ENCODE measurements at regions not wholly inside any gene's neighbourhood (a gene's known extent, or its start where the extent isn't known, plus 50 kb on each side); places are given as distances from the start of the nearest gene placed in this dataset.

DNA sequence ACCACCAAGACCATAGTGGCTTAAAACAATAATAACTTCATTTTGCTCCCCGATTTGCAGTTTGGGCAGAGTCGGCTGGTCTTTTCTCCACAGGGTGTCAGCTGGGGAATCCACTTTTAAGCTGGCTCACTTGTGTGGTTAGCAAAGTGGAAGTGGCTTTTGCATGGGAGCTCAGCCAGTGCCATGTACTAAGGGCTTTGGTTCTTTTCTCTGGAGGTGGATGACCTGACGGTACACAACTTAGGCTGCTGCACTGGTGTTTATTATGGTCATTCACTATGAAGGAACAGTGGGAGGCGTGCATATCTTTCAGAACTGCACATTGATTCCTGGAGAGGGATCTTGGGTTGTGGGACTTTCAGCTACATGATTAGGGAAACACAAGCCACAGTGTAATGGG lies 141.0 kb downstream of the OR2B2 start:
- peaks cover 15% of the 10 kb centered on the region for H3K4me1 Mint-ChIP-seq
- H3K9me3 Mint-ChIP-seq = no peaks in the 10 kb centered on the region
- TF ChIP-seq, protein P1, sequence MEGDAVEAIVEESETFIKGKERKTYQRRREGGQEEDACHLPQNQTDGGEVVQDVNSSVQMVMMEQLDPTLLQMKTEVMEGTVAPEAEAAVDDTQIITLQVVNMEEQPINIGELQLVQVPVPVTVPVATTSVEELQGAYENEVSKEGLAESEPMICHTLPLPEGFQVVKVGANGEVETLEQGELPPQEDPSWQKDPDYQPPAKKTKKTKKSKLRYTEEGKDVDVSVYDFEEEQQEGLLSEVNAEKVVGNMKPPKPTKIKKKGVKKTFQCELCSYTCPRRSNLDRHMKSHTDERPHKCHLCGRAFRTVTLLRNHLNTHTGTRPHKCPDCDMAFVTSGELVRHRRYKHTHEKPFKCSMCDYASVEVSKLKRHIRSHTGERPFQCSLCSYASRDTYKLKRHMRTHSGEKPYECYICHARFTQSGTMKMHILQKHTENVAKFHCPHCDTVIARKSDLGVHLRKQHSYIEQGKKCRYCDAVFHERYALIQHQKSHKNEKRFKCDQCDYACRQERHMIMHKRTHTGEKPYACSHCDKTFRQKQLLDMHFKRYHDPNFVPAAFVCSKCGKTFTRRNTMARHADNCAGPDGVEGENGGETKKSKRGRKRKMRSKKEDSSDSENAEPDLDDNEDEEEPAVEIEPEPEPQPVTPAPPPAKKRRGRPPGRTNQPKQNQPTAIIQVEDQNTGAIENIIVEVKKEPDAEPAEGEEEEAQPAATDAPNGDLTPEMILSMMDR (conservative IDR thresholded peaks at IDR 0.05) = no peak
- DNase-seq (ENCODE audit: low read depth, low spot score) = no peak
- H3K27ac Mint-ChIP-seq (ENCODE audit: unreplicated experiment) = no peak overlapping the region
- peaks cover 45% of the 10 kb centered on the region for H3K27me3 Mint-ChIP-seq (ENCODE audit: low read depth)
- peak overlapping the region; percentile 27 for H3K4me3 Mint-ChIP-seq
- H3K36me3 Mint-ChIP-seq (ENCODE audit: low read depth) = no peaks in the 10 kb centered on the region

DNA sequence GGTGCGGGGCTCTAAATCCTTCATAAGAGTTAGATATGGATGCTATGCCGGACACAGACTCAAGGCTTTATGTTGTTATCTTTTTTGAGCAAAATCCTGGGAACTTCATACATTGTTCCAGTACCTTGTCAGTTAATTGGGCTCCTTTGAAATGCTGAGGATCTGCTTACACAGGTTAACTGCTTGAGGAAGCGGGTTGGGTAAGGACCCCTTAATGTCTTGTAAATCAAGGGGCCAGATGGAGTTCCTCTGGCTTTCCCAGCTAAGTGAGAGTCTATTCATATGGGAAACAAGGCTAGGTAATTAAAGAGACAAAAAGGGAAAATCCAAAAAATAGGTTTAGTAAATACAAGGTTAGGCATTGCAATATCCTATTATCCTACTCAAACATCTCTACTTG lies 141.5 kb downstream of the OR2B2 start:
- no peak for DNase-seq (ENCODE audit: low read depth, low spot score)
- Mint-ChIP-seq H3K27ac (ENCODE audit: unreplicated experiment) (no peak overlapping the region), H3K36me3 (ENCODE audit: low read depth) (no peaks in the 10 kb centered on the region), H3K27me3 (ENCODE audit: low read depth) (peaks cover 45% of the 10 kb centered on the region), H3K9me3 (no peaks in the 10 kb centered on the region), H3K4me3 (no peak overlapping the region), H3K4me1 (peaks cover 15% of the 10 kb centered on the region)
- TF ChIP-seq, protein P1 (conservative IDR thresholded peaks at IDR 0.05) = no peak

DNA sequence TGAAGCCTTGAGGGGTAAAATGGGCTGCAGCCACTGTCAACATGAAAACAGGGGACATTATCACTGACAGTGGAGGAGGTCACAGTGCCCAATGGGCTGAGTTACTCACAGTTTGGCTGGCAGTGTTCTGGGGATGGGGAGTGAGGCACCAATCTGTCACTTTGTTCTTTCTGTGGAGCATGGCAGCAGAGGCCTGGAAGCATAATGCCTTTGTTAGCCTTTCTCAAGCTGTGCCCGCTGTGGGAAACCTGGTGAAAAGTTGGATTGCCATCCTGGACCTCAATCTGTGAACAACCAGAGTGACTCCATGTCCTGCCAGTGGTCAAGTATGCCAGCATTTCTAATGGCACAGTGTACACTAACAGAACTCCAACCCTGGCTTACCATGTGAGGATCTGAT lies 143.6 kb downstream of the OR2B2 start:
- H3K27me3 Mint-ChIP-seq (ENCODE audit: low read depth) = peaks cover 45% of the 10 kb centered on the region
- H3K9me3 Mint-ChIP-seq = no peaks in the 10 kb centered on the region
- H3K27ac Mint-ChIP-seq (ENCODE audit: unreplicated experiment) = no peak overlapping the region
- no peak overlapping the region for H3K4me3 Mint-ChIP-seq
- no peaks in the 10 kb centered on the region for H3K36me3 Mint-ChIP-seq (ENCODE audit: low read depth)
- no peak for DNase-seq (ENCODE audit: low read depth, low spot score)
- peaks cover 15% of the 10 kb centered on the region for H3K4me1 Mint-ChIP-seq
- TF ChIP-seq, protein P1 (conservative IDR thresholded peaks at IDR 0.05) = no peak

DNA sequence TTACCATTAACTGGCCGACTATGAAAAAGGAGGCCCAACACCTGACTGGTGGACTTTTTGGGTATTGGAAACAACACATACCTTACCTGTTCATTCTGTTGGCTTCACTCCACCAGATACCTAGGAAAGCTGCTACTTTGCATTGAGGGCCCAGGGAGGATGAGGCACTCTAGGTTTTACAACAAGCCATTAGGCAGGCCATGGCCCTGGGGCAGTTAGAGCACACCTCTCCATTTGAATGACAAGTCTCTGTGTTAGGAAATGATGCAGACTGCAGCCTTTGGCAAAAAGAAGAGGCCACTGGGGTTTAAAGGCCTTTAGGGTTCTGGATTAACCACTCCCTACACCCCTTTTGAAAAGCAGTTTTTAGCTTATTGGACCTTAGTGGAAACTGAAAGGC lies 144.3 kb downstream of the OR2B2 start:
- Mint-ChIP-seq H3K27ac (ENCODE audit: unreplicated experiment) (no peak overlapping the region), H3K27me3 (ENCODE audit: low read depth) (peaks cover 45% of the 10 kb centered on the region), H3K4me1 (peaks cover 15% of the 10 kb centered on the region), H3K9me3 (no peaks in the 10 kb centered on the region), H3K36me3 (ENCODE audit: low read depth) (no peaks in the 10 kb centered on the region), H3K4me3 (no peak overlapping the region)
- DNase-seq (ENCODE audit: low read depth, low spot score) = no peak
- TF ChIP-seq, protein P1 (conservative IDR thresholded peaks at IDR 0.05) = no peak

DNA sequence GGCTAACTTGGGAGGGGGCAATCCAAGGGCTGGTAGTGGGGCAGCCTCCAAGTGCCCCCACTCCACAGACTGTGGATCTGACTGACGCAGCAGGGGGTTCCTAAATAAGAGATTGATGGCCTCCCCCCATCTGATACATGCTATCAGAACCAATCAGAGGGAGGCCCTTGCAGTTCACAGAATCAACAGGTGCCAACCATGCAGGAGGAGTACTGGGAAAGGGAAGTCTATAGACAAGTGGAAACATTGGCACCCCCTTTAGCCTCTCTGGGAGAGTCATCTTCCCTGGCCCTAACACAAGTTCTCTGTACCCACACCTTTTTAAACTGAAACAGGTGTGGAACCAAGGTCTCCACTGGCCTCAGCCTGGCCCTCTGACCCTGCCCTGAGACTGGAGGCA lies 145.8 kb downstream of the OR2B2 start:
- Mint-ChIP-seq H3K27ac (ENCODE audit: unreplicated experiment) (no peak overlapping the region), H3K4me3 (no peak overlapping the region), H3K36me3 (ENCODE audit: low read depth) (no peaks in the 10 kb centered on the region), H3K27me3 (ENCODE audit: low read depth) (peaks cover 36% of the 10 kb centered on the region), H3K4me1 (peaks cover 10% of the 10 kb centered on the region), H3K9me3 (no peaks in the 10 kb centered on the region)
- TF ChIP-seq, protein P1 (conservative IDR thresholded peaks at IDR 0.05) = no peak
- no peak for DNase-seq (ENCODE audit: low read depth, low spot score)
